GM11168 (cell line): ENCODE measurements at regions not wholly inside any gene's neighbourhood (a gene's known extent, or its start where the extent isn't known, plus 50 kb on each side); places are given as distances from the start of the nearest gene placed in this dataset.
"Not testable (repeated sequence)": the region's sequence is repeated elsewhere in the genome, so short reads cannot be mapped to it uniquely, and the experiment has no call there.

Source experiments
- in situ Hi-C: fragments of 300-500 bp; cut with MboI; formaldehyde crosslinking; loops from one replicate; pipeline ENCODE4 v1.12.0; 2022; ENCODE audit warnings: low sequenced_read_pairs; ENCODE audit not compliant: unreplicated experiment

GRCh38 chr7:82701949-82702348 is 258.4 kb upstream of the CACNA2D1 start:
- in situ Hi-C loops: no loop called here

GRCh38 chr7:82700741-82701140 is 257.2 kb upstream of the CACNA2D1 start:
- in situ Hi-C loops: no loop called here

DNA sequence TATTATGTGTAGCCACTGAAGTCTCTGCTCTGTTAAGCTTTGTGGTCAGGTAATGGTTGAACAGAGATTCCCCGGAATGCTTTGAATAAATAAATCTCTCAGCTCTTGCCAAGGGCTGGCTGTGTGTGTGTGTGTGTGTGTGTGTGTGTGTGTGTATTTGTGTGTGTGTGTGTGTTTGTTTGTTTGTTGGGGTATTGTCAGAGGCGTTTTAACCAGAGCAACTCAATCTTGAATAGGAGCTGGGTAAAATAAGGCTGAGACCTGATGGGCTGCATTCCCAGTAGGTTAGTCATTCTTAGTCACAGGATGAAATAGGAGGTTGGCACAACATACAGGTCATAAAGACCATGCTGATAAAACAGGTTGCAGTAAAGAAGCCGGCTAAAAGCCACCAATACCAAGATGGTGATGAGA is 256.2 kb upstream of the CACNA2D1 start:
- in situ Hi-C loops: no loop called here

DNA sequence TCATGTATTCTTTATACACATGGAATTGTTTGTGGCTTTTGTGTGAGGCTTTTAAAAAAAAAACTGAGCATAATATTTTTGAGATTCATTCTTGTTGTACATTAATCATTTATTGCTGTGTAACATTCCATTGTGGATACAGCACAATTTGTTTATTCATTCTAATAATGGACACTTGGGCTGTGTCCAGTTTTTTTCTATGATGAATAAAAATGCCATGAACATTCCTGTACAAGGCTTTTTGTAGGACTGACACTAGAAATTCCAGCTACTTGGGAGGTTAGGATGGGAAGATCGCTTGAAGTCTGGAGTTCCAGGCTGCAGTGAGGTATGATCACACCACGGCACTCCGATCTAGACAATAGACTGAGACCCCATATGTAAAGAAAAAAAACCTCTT is 254.3 kb upstream of the CACNA2D1 start:
- in situ Hi-C loops: no loop called here

DNA sequence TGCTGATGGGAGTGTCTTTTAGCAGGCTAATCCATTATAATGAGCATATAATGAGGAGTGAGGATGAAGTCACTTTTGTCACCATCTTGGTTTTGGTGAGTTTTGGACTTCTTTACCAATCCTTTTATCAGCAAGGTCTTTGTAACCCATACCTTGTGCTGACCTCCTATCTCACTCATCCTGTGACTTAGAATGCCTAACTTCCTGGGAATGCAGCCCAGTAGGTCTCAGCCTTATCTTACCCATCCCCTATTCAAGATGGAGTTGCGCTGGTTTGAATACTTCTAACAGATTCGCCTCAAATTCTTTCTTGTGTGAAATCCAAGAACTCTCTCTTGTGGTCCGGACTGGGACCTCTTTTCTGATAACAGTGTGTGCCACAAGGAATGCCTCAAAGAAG is 253.1 kb upstream of the CACNA2D1 start:
- in situ Hi-C loops: no loop called here

DNA sequence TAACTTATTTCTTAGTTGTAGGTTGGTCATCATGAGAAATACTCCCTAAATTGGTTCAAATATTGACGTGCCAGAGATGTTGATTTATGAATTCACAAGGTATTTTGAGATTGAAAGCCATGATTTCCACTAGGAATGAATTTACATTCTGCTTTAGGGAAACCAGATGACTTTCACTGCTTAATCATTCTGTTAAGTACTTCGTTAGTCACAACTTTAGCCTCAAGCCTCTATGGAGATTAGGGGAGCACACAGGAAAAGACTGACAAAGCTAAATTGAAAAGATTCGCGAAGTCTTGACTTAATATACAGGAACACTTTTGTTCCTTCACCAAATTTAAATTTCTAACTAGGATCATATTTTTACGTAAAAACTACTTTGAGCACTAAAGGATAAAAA is 250.4 kb upstream of the CACNA2D1 start:
- in situ Hi-C loops: no loop called here

DNA sequence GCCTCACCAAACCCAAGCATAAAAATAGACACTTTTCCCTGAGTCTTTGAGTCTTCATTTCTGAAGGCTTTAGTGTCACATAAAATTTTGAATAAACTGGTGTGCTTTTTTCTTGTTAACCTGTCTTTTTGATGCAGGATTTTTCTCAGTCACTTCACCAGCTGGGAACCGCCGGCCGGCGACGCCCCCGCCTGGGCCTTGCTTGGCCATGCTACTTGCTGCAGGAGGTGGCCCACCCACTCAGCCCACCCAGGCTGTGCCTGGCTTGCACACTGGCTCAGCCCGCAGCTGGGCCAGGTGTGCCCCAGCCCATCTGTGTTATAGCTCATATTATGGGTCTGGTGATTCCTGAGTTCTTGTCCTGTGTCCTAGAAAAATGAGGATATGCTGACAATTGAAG is 247.4 kb upstream of the CACNA2D1 start:
- in situ Hi-C loops: no loop called here

DNA sequence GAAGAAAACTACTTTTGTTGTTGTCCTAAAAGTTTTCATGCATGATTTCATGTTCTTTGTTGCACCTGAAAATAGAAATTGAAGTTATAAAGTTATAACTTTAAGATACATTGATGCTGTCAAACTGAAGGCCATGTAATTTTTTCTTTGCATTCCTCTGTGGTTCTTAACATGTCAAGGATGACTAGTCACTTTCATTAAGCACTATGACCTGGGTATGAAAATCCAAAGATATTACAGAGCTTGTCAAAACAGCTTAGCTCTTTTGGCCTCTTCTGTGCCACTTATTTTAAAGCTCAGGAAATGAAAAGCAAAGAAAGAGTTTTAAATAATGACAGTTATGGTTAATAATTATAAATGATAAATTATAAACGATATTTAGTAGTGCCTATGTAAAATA is 241.6 kb upstream of the CACNA2D1 start:
- in situ Hi-C loops: no loop called here

DNA sequence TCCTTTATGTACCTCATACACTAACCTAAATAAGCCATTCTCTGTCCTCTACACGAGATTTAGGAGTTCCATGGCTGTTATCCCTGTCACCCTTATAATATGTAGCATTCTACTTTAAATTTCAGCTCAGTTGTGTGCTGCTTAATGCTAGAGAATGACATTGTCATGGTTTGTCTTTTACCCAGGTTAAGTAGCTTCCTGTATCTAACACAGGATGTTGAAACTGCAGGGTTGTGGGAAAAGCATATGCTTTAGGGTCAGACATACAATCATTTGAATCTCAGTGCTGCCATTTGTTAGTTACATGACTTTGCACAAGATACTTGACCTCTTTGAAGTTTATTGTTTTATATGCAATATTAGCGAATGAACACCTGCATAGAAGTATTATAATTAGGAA is 235.1 kb upstream of the CACNA2D1 start:
- in situ Hi-C loops: no loop called here

GRCh38 chr7:82678259-82678658 is 234.7 kb upstream of the CACNA2D1 start:
- in situ Hi-C loops: no loop called here

DNA sequence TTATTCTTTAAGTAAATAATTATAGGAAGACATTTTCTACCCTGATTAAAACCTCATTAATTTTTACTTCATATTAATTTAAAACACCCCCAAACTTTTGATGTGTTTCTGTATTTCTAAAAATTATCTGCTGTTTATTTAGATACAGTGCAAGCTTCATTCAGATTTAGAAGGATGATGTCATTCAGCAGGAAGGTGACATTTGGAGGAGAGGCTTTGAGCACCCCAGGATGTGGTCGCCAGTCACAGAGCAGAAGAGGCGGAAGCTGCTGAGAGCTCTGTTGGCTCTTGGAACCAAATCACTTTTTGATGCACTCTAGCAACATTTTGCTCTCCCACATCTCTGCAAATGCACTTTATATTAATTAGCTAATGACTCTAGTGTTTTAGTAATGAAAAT is 233.9 kb upstream of the CACNA2D1 start:
- in situ Hi-C loops: no loop called here

DNA sequence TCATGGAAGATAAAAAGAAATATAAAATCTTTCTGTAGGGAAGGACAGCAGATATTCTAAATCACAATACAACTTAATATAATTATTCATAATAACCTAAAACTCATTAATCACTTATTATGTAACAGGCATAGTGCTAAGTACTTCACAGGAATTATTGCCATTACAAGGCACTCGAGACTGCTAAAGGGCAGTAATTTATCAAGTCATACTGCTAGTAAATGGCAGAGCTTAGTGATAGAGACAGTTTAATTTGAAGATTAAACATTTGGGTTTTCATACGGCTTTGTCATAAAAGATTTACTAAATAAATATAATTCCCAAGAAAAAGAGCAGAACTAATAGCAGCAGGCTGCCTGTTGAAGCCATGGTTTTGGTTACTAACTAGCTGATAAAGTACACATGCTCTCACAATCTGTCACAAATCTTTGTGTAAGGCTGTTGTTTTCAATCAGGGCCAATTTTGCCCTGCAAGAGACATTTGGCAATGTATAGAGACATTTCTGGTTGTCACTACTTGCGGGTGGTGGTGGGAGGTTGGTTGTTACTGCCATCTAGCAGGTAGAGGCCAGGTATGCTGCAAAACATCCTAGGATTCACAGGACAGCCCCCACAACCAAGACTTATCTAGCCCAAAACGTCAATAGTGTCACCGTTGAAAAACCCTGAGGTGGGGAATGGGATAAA is 233.3 kb upstream of the CACNA2D1 start:
- in situ Hi-C loops: no loop called here

DNA sequence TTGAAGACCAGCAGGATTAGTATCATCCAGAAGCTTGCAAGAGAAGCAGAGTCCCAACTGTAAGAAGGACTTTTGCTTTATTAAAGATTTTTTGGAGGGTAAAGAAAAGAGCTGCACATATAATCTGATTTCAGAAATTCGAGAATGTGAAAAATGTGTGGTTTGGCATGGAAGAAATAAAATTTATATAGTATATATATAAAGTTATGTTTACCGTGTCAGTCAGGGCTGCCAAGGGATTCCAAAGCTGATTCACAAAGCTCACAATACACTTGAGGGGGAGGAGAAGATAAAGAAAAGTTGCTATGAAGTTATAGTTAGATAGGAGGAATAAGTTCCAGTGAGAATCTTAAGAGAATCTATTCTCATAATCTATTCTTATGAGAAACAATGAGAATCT is 231.8 kb upstream of the CACNA2D1 start:
- in situ Hi-C loops: no loop called here

- in situ Hi-C loops: no loop called here
Observed at GRCh38 chr7:82674268-82674667, 230.7 kb upstream of the CACNA2D1 start.

- in situ Hi-C loops: no loop called here
Observed at GRCh38 chr7:82672078-82672477, 228.5 kb upstream of the CACNA2D1 start.

DNA sequence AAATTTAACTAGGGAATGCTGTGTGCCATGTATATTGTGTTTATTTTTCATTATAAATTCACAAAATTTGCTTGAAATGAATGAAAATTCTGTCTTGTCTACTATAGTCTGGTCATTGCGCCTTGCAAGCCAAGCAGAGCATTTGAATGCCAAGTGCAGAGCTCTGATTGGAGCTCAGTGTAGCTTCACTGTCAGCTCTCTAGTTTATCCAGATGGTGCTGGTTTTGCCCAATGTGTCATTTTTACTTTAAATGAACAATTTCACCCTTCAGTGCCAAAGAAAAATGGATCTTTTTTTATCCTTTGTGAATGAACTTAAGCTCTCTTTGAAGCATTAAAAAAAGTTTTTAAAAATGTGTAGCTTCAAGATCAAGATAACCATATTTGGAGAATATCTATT is 225.6 kb upstream of the CACNA2D1 start:
- in situ Hi-C loops: no loop called here

- in situ Hi-C loops: no loop called here
Observed at GRCh38 chr7:82668676-82669075, 225.1 kb upstream of the CACNA2D1 start.

- in situ Hi-C loops: no loop called here
Observed at GRCh38 chr7:82665966-82666507, 222.5 kb upstream of the CACNA2D1 start.

GRCh38 chr7:82655965-82656364 is 212.4 kb upstream of the CACNA2D1 start:
- in situ Hi-C loops: no loop called here

GRCh38 chr7:82650095-82650494 is 206.5 kb upstream of the CACNA2D1 start:
- in situ Hi-C loops: not testable (repeated sequence)

GRCh38 chr7:82633592-82633991 is 190.0 kb upstream of the CACNA2D1 start:
- in situ Hi-C loops: no loop called here

DNA sequence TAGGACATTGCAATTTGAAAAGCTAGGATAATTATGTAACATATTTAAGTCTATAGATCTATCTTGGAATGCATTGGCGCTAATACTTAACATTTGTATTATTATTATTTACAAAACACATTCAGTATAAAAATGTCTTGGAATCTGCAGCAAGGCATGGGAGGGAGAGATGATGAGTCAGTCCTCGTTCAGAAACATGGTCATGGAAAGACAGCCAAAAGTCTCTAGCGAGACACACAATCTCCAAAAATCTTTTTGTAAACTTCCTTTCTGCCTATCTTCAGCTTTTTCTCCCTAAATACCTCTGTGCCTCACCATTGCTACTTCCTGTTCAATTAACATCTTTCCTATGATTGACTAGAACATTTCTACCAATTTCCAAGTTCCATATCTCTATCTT is 188.4 kb upstream of the CACNA2D1 start:
- in situ Hi-C loops: no loop called here
